ENCODE measurements at regions not wholly inside any gene's neighbourhood (a gene's known extent, or its start where the extent isn't known, plus 50 kb on each side); places are given as distances from the start of the nearest gene placed in this dataset.
"Not testable (repeated sequence)": the region's sequence is repeated elsewhere in the genome, so short reads cannot be mapped to it uniquely, and the experiment has no call there.

DNA sequence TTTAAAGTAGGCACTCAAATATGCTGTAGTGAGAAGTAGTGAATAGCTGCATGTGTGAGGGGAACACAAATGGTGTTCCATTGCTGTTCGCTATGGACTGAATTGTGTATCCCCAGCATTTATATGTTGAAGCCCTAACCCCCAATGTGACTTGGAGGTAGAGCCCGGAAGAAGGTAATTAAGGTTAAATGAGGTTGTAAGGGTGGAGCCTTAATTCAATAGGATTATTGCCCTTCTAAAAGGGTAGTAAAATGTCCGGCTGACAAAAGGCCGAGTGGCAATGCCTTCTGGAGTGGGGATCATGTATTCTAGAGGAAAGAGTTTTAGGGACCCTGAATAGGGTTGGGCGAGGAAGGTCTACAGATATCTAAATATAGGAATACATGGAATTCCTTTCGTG is 168.9 kb upstream of the NUDT10 start:
- Histone ChIP-seq H2BK5ac (ENCODE audit: insufficient read length, low read length) (no peak overlapping the region), H2BK20ac (ENCODE audit: low read depth, low read length, poor library complexity, severe bottlenecking) (no peak overlapping the region), H4K20me1 (ENCODE audit: control insufficient read depth, insufficient read depth, insufficient read length) (no peaks in the 10 kb centered on the region), H2AFZ (ENCODE audit: low read length) (no peak overlapping the region), H2BK12ac (ENCODE audit: insufficient read length, low read depth, low read length) (no peak overlapping the region), H2BK120ac (ENCODE audit: low read depth, low read length, poor library complexity, severe bottlenecking) (no peak overlapping the region), H2BK15ac (ENCODE audit: low read depth, low read length) (no peak overlapping the region), H3K4me1 (ENCODE audit: insufficient read depth, low read length) (no peaks in the 10 kb centered on the region), H3K9ac (ENCODE audit: extremely low read depth, insufficient read length, low read length) (no peak overlapping the region), H3K27me3 (ENCODE audit: insufficient read depth, low read length) (no peaks in the 10 kb centered on the region), H3K27ac (ENCODE audit: insufficient read length, low read depth, low read length) (no peak overlapping the region), H3K23me2 (ENCODE audit: insufficient read length, low read depth, low read length, poor library complexity, severe bottlenecking) (no peaks in the 10 kb centered on the region), H3K79me1 (ENCODE audit: insufficient read depth, low read depth, low read length, poor library complexity, severe bottlenecking) (no peaks in the 10 kb centered on the region), H3K23ac (ENCODE audit: insufficient read length, low read depth, low read length) (no peak overlapping the region), H3T11ph (ENCODE audit: low read length) (no peak overlapping the region), H3K56ac (ENCODE audit: insufficient read length, low read depth, low read length) (no peak overlapping the region), H3K14ac (ENCODE audit: insufficient read depth, low read length) (no peak overlapping the region), H3K4ac (ENCODE audit: low read depth, low read length) (no peak overlapping the region), H3K4me2 (ENCODE audit: insufficient read depth, insufficient read length, low read length) (no peak overlapping the region), H2AK5ac (ENCODE audit: insufficient read length, low read length) (no peak overlapping the region), H4K8ac (replicated peaks; ENCODE audit: insufficient read length, low read depth, low read length) (no peak overlapping the region), H3K79me2 (ENCODE audit: insufficient read depth, low read length) (no peaks in the 10 kb centered on the region), H4K5ac (ENCODE audit: insufficient read length, low read depth, low read length) (no peak overlapping the region), H3K9me3 (ENCODE audit: control insufficient read depth, low read depth, low read length) (peaks cover 39% of the 10 kb centered on the region), H3K18ac (ENCODE audit: insufficient read length, low read depth, low read length) (no peak overlapping the region), H4K91ac (ENCODE audit: insufficient read length, low read depth, low read length) (no peak overlapping the region)
- no peak for DNase-seq
- no CpG with 5 or more reads among the region's 6 CpGs for WGBS (ENCODE audit: extremely low coverage, insufficient read length, low lambda C conversion rate)
- TF ChIP-seq, protein P1, sequence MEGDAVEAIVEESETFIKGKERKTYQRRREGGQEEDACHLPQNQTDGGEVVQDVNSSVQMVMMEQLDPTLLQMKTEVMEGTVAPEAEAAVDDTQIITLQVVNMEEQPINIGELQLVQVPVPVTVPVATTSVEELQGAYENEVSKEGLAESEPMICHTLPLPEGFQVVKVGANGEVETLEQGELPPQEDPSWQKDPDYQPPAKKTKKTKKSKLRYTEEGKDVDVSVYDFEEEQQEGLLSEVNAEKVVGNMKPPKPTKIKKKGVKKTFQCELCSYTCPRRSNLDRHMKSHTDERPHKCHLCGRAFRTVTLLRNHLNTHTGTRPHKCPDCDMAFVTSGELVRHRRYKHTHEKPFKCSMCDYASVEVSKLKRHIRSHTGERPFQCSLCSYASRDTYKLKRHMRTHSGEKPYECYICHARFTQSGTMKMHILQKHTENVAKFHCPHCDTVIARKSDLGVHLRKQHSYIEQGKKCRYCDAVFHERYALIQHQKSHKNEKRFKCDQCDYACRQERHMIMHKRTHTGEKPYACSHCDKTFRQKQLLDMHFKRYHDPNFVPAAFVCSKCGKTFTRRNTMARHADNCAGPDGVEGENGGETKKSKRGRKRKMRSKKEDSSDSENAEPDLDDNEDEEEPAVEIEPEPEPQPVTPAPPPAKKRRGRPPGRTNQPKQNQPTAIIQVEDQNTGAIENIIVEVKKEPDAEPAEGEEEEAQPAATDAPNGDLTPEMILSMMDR (conservative IDR thresholded peaks at IDR 0.05) = no peak
- Mint-ChIP-seq H3K9me3 (peaks cover 54 to 55% of the 10 kb centered on the region in 2 experiments), H3K4me3 (no peak overlapping the region), H3K27me3 (ENCODE audit: low read depth) (peaks cover 2% of the 10 kb centered on the region), H3K36me3 (ENCODE audit: insufficient read depth in 1 of 3, low read depth in 3 of 3) (peaks cover 0 to 8% (median 3%) of the 10 kb centered on the region in 3 experiments; a peak in 4 of 7 replicates), H3K27ac (no peak overlapping the region), H3K4me1 (no peaks in the 10 kb centered on the region)

DNA sequence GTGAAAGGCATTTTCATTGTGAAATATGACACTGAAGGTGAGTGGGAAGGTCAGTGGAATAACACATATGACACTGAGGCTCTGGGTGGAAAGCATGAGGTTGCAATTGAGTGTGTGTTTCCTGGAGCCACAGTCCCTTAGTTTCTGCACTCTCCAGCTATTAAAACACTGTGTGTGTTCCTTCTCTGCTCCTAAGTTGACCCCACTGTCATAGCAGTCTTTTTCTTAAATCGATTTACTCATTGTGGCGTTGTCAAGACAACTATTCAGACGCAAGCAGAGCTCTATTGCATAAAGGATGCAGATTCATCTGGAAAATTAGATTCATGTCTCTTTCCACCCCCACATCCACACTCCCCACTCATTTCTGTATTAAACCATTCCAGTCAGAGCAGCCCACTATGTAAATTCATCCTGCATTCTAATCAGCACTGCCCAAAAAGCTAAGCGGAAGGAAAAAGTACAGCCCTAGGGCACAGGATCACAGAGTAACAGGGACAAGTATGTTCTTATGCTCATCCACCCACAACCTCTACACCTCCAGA is 154.2 kb upstream of the NUDT10 start:
- not testable (repeated sequence) for H3K56ac ChIP-seq (ENCODE audit: insufficient read length, low read depth, low read length); H3K4me2 ChIP-seq (ENCODE audit: insufficient read depth, insufficient read length, low read length); H2BK12ac ChIP-seq (ENCODE audit: insufficient read length, low read depth, low read length); H3K36me3 Mint-ChIP-seq (ENCODE audit: insufficient read depth in 1 of 3, low read depth in 3 of 3); H3K79me1 ChIP-seq (ENCODE audit: insufficient read depth, low read depth, low read length, poor library complexity, severe bottlenecking); H3K4me1 ChIP-seq (ENCODE audit: insufficient read depth, low read length); H3K23ac ChIP-seq (ENCODE audit: insufficient read length, low read depth, low read length); H2BK5ac ChIP-seq (ENCODE audit: insufficient read length, low read length); H2AFZ ChIP-seq (ENCODE audit: low read length); DNase-seq; H3K23me2 ChIP-seq (ENCODE audit: insufficient read length, low read depth, low read length, poor library complexity, severe bottlenecking); H3K27ac Mint-ChIP-seq; H3K27me3 Mint-ChIP-seq (ENCODE audit: low read depth); H3T11ph ChIP-seq (ENCODE audit: low read length); H3K9ac ChIP-seq (ENCODE audit: extremely low read depth, insufficient read length, low read length); H4K91ac ChIP-seq (ENCODE audit: insufficient read length, low read depth, low read length); H2AK5ac ChIP-seq (ENCODE audit: insufficient read length, low read length); H2BK20ac ChIP-seq (ENCODE audit: low read depth, low read length, poor library complexity, severe bottlenecking); H3K18ac ChIP-seq (ENCODE audit: insufficient read length, low read depth, low read length); H3K79me2 ChIP-seq (ENCODE audit: insufficient read depth, low read length); H4K8ac ChIP-seq (replicated peaks; ENCODE audit: insufficient read length, low read depth, low read length); H3K27me3 ChIP-seq (ENCODE audit: insufficient read depth, low read length); H3K4me1 Mint-ChIP-seq; H3K27ac ChIP-seq (ENCODE audit: insufficient read length, low read depth, low read length); H4K5ac ChIP-seq (ENCODE audit: insufficient read length, low read depth, low read length); H4K20me1 ChIP-seq (ENCODE audit: control insufficient read depth, insufficient read depth, insufficient read length); H3K4me3 Mint-ChIP-seq; H3K4ac ChIP-seq (ENCODE audit: low read depth, low read length); H2BK120ac ChIP-seq (ENCODE audit: low read depth, low read length, poor library complexity, severe bottlenecking); H3K14ac ChIP-seq (ENCODE audit: insufficient read depth, low read length); H2BK15ac ChIP-seq (ENCODE audit: low read depth, low read length)
- H3K9me3 ChIP-seq (ENCODE audit: control insufficient read depth, low read depth, low read length) = peaks cover 21% of the 10 kb centered on the region
- H3K9me3 Mint-ChIP-seq = peaks cover 66 to 75% of the 10 kb centered on the region in 2 experiments
- no CpG with 5 or more reads among the region's 4 CpGs for WGBS (ENCODE audit: extremely low coverage, insufficient read length, low lambda C conversion rate)
